ENCODE measurements at regions not wholly inside any gene's neighbourhood (a gene's known extent, or its start where the extent isn't known, plus 50 kb on each side); places are given as distances from the start of the nearest gene placed in this dataset.

DNA sequence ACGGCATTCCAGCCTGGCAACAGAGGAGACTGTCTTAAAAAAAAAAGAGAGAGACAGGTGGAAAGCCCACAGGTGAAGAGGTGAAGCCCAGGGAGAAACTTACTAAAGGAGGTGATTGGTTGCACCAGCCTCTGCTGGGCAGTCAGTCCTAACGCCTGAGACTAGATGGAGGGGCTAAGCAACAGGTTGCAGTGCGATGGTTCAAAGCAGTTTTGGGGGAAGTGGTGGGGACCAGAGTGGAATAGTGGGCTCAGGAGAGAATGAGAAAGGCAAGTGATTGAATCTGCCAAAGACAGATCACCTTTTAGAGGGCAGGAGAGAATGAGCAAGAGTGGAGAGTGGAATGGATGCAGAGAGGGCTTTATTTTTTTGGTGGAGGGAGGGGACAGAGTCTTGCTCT lies 100.0 kb upstream of the KCTD7 start:
- TF ChIP-seq CTCF (IDR thresholded peaks at IDR 0.05): no peak
- intact Hi-C loops (cut with DNase I): no loop called here
- WGBS, 2 donors: 95 to 99% methylated on average over 3 of the region's 3 CpGs
- no peak overlapping the region for H3K27ac ChIP-seq
- H3K4me3 ChIP-seq: no peak overlapping the region
- DNase-seq (no peak), ATAC-seq (no peak)
- no peaks in the 10 kb centered on the region for H3K9me3 ChIP-seq
- H3K36me3 ChIP-seq: peaks cover 0 to 28% (median 0%) of the 10 kb centered on the region in 9 donors
- no peaks in the 10 kb centered on the region for H3K4me1 ChIP-seq
- no peaks in the 10 kb centered on the region for H3K27me3 ChIP-seq

GRCh38 chr7:66529883-66530610 lies 98.6 kb upstream of the KCTD7 start:
- intact Hi-C loops (cut with DNase I): no loop called here
- DNase-seq: no peak
- WGBS, 2 donors: 84 to 87% methylated on average over 16 of the region's 16 CpGs

GRCh38 chr7:66535414-66536329 lies 93.0 kb upstream of the KCTD7 start:
- ATAC-seq (peak in 1 of 8 donors; percentile 9), DNase-seq (no peak)
- 91% methylated on average over 15 of the region's 15 CpGs for WGBS, 2 donors
- Histone ChIP-seq H3K36me3 (peaks cover 0 to 23% (median 0%) of the 10 kb centered on the region in 9 donors), H3K27ac (no peak overlapping the region), H3K4me1 (peaks cover 0 to 11% (median 0%) of the 10 kb centered on the region in 9 donors), H3K27me3 (no peaks in the 10 kb centered on the region), H3K4me3 (no peak overlapping the region), H3K9me3 (no peaks in the 10 kb centered on the region)
- TF ChIP-seq CTCF (IDR thresholded peaks at IDR 0.05): no peak
- intact Hi-C loops (cut with DNase I): no loop called here

More at GRCh38 chr7:66529883-66530610, 98.6 kb upstream of the KCTD7 start:
- ATAC-seq: no peak
- no peak for TF ChIP-seq CTCF (IDR thresholded peaks at IDR 0.05)
- Histone ChIP-seq H3K27ac (no peak overlapping the region), H3K4me3 (no peak overlapping the region), H3K4me1 (no peaks in the 10 kb centered on the region), H3K36me3 (peaks cover 0 to 31% (median 0%) of the 10 kb centered on the region in 9 donors), H3K9me3 (no peaks in the 10 kb centered on the region), H3K27me3 (no peaks in the 10 kb centered on the region)

DNA sequence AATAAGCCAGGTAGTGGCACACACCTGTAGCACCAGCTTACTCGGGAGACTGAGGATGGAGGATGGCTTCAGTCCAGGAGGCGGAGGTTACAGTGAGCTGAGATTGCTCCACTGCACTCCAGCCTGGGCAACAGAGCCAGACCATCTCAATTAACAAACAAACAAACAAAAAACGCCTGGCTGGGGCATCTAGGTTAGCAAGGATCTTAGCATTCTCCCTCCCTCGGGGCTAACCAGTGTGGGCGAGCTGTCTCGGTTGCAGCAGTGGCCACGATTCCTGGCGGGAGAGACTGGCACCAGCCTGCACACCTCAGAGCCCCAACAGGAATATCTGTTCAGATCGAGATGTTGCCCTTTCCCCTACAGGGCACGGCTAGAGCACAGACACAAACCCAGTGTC lies 91.3 kb upstream of the KCTD7 start:
- H3K9me3 ChIP-seq: no peaks in the 10 kb centered on the region
- peaks cover 0 to 11% (median 0%) of the 10 kb centered on the region in 9 donors for H3K4me1 ChIP-seq
- ATAC-seq (no peak), DNase-seq (no peak)
- H3K27ac ChIP-seq: no peak overlapping the region
- intact Hi-C loops (cut with DNase I): no loop called here
- no peak for TF ChIP-seq CTCF (IDR thresholded peaks at IDR 0.05)
- peaks cover 0 to 30% (median 0%) of the 10 kb centered on the region in 9 donors for H3K36me3 ChIP-seq
- no peak overlapping the region for H3K4me3 ChIP-seq
- no peaks in the 10 kb centered on the region for H3K27me3 ChIP-seq
- 90 to 91% methylated on average over 10 of the region's 10 CpGs for WGBS, 2 donors
